NT2/D1 (cell line): ENCODE measurements at regions not wholly inside any gene's neighbourhood (a gene's known extent, or its start where the extent isn't known, plus 50 kb on each side); places are given as distances from the start of the nearest gene placed in this dataset.

Experiments used
- DNase-seq: peaks from one replicate; pipeline ENCODE4 v3.0.0-alpha.2; 2011; ENCODE audit warnings: low read depth, low spot score
- H3K27me3 ChIP-seq: 2 replicates; pipeline ENCODE4 v1.6.0; 2011; ENCODE audit warnings: mild to moderate bottlenecking; ENCODE audit not compliant: insufficient read length, insufficient read depth
- H3K36me3 ChIP-seq: 2 replicates; pipeline ENCODE4 v1.6.1; 2011; ENCODE audit warnings: mild to moderate bottlenecking, low read length, mixed read lengths; ENCODE audit not compliant: insufficient read depth, insufficient read length
- H3K4me1 ChIP-seq: 2 replicates; pipeline ENCODE4 v1.5.1; 2011; ENCODE audit not compliant: insufficient read depth, insufficient read length
- H3K4me3 ChIP-seq: 2 replicates; pipeline ENCODE4 v1.5.1; 2011; ENCODE audit warnings: low read depth; ENCODE audit not compliant: insufficient read length
- H3K9ac ChIP-seq: 2 replicates; pipeline ENCODE4 v1.6.0; 2011; ENCODE audit warnings: low read depth; ENCODE audit not compliant: insufficient read length
- H3K9me3 ChIP-seq: 2 replicates; pipeline ENCODE4 v1.5.1; 2011; ENCODE audit warnings: mild to moderate bottlenecking, low read length; ENCODE audit not compliant: insufficient read depth
- SUZ12 ChIP-seq: IDR thresholded peaks from 2 replicates; pipeline ENCODE4 v1.6.1; 2011; ENCODE audit not compliant: insufficient read length, insufficient read depth; ENCODE audit errors: extremely low read depth
- YY1 ChIP-seq: IDR thresholded peaks from 2 replicates; pipeline ENCODE4 v1.6.1; 2011; ENCODE audit not compliant: insufficient read length, insufficient read depth
- ZNF274 ChIP-seq: IDR thresholded peaks from 2 replicates; pipeline ENCODE4 v1.6.1; 2011; ENCODE audit warnings: mild to moderate bottlenecking, low read depth, low read length

- no peaks in the 10 kb centered on the region for H3K36me3 ChIP-seq
- no peak for DNase-seq
- H3K9ac ChIP-seq: no peak overlapping the region
- TF ChIP-seq ZNF274 (no peak), YY1 (no peak), SUZ12 (no peak)
- H3K4me3 ChIP-seq: no peak overlapping the region
- H3K4me1 ChIP-seq: peaks cover 6% of the 10 kb centered on the region
- H3K27me3 ChIP-seq: no peaks in the 10 kb centered on the region
- no peaks in the 10 kb centered on the region for H3K9me3 ChIP-seq
Observed at GRCh38 chr22:49123621-49124192, 704.0 kb downstream of the BRD1 start.

GRCh38 chr22:49119551-49119952, 708.1 kb downstream of the BRD1 start:
- no peak overlapping the region for H3K4me3 ChIP-seq
- H3K4me1 ChIP-seq: peaks cover 9% of the 10 kb centered on the region
- H3K36me3 ChIP-seq: no peaks in the 10 kb centered on the region
- H3K27me3 ChIP-seq: no peaks in the 10 kb centered on the region
- TF ChIP-seq ZNF274: no peak
- no peak for TF ChIP-seq SUZ12
- TF ChIP-seq YY1: no peak
- H3K9ac ChIP-seq: no peak overlapping the region
- peak; percentile 30 for DNase-seq
- no peaks in the 10 kb centered on the region for H3K9me3 ChIP-seq

- Histone ChIP-seq H3K9ac (no peak overlapping the region), H3K4me3 (no peak overlapping the region), H3K27me3 (no peaks in the 10 kb centered on the region), H3K9me3 (no peaks in the 10 kb centered on the region), H3K4me1 (peaks cover 9% of the 10 kb centered on the region), H3K36me3 (no peaks in the 10 kb centered on the region)
- TF ChIP-seq YY1 (no peak), SUZ12 (no peak), ZNF274 (no peak)
- DNase-seq: no peak
Observed at GRCh38 chr22:49118065-49118464, 709.6 kb downstream of the BRD1 start.

DNA sequence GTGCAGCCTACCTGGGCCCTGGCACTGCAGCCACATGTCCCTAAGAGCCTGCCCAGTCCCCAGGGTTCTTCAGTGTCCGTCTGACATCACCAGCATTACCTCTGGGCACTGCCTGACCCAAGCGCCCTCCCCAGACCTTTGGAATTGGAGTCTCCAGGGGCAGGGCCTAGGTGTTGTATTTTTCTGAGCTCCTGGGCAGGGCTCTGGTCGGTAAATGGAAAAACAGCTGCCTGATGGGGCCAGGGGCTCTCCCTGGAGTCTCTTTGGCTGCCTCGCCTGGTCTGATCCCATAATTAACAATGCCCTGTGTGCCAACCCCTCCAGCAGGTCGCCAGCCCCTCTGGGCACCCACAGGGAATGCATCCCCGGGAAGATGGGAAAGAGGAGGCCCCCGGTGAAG, 710.2 kb downstream of the BRD1 start:
- no peaks in the 10 kb centered on the region for H3K9me3 ChIP-seq
- H3K27me3 ChIP-seq: no peaks in the 10 kb centered on the region
- no peaks in the 10 kb centered on the region for H3K36me3 ChIP-seq

GRCh38 chr22:49116486-49117120, 711.1 kb downstream of the BRD1 start:
- DNase-seq: no peak
- Histone ChIP-seq H3K9me3 (no peaks in the 10 kb centered on the region), H3K4me1 (peaks cover 9% of the 10 kb centered on the region), H3K36me3 (no peaks in the 10 kb centered on the region), H3K4me3 (no peak overlapping the region), H3K9ac (no peak overlapping the region), H3K27me3 (no peaks in the 10 kb centered on the region)
- no peak for TF ChIP-seq SUZ12
- TF ChIP-seq YY1: no peak
- TF ChIP-seq ZNF274: no peak

More for the DNA sequence above, 710.2 kb downstream of the BRD1 start:
- H3K4me3 ChIP-seq: no peak overlapping the region
- H3K9ac ChIP-seq: no peak overlapping the region
- peaks cover 9% of the 10 kb centered on the region for H3K4me1 ChIP-seq
- TF ChIP-seq YY1 (no peak), SUZ12 (no peak), ZNF274 (no peak)
- no peak for DNase-seq

DNA sequence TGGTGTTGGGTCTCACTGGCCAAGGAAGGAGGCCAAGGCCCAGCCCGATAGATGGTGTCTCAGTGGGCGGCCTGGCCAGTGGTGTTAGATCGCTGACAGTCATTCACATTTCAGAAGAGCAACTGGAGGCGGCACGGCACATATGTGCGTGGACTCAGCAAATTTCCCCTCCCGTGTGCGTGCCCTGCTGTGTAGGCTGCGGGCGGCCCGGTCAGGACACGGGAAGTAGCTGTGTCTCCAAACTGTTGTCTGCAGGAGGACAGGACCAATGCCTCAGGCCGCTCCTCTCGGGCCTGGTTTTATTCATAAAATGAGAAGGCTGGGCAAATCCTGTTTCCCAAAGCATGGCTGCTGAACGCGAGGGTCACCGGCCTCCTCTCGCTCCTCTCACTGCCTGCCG, 711.7 kb downstream of the BRD1 start:
- Histone ChIP-seq H3K27me3 (no peaks in the 10 kb centered on the region), H3K9me3 (no peaks in the 10 kb centered on the region), H3K4me1 (peaks cover 9% of the 10 kb centered on the region), H3K36me3 (no peaks in the 10 kb centered on the region), H3K4me3 (no peak overlapping the region), H3K9ac (no peak overlapping the region)
- DNase-seq: no peak
- TF ChIP-seq YY1 (no peak), ZNF274 (no peak), SUZ12 (no peak)

GRCh38 chr22:49115197-49115596, 712.5 kb downstream of the BRD1 start:
- TF ChIP-seq SUZ12 (no peak), ZNF274 (no peak), YY1 (no peak)
- no peak overlapping the region for H3K9ac ChIP-seq

More at GRCh38 chr22:49115197-49115596, 712.5 kb downstream of the BRD1 start:
- Histone ChIP-seq H3K9me3 (no peaks in the 10 kb centered on the region), H3K27me3 (no peaks in the 10 kb centered on the region), H3K4me3 (no peak overlapping the region), H3K4me1 (peaks cover 9% of the 10 kb centered on the region), H3K36me3 (no peaks in the 10 kb centered on the region)
- DNase-seq: no peak
